HG02840 (cell line): ENCODE measurements at regions not wholly inside any gene's neighbourhood (a gene's known extent, or its start where the extent isn't known, plus 50 kb on each side); places are given as distances from the start of the nearest gene placed in this dataset.

Experiments
- ATAC-seq: cut with Tn5 transposase; IDR thresholded peaks from one replicate; pipeline ENCODE4 v1.9.1; 2021; ENCODE audit warnings: mild to moderate bottlenecking, moderate library complexity, moderate number of reproducible peaks; ENCODE audit not compliant: unreplicated experiment, low FRiP score

DNA sequence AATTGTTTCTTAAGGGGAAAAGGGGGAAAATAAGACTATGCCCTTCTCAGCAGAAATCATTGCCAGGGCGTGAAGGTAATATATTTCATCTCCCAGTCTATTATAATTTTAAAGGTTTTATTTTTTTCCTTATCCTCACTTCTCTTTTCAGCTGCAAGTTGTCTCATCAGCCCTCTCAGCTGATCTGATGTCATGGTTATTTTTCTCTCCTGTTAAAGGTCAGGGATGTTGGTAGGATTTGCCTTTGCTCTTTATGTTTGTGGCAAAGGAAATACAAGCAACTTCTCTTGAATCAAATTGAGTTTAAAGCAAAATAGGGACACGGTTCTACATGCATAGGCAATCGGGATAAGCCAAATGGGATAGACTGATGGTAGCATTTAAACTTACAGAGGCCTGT is 946.9 kb downstream of the SORCS1 start:
- ATAC-seq, result no peak

DNA sequence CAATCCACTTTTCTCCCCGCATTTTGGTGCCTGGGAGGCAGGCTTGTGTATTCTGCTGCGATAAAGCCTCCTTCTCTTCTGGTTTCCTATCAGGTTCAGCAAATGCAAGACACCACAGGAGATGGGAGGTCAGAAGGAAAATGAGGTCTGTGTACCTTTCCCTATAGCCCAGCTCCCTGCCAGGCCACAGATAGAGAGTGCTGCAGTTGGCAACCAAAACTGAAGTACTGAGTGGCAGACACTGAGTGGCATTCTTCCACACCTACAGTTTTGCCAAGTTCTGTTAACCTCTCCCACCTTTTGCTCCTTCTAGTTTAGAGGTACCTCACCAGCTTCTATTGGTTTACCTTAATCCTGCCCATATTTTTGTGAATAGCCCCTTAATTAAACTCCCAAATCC is 948.4 kb downstream of the SORCS1 start:
- no peak for ATAC-seq

DNA sequence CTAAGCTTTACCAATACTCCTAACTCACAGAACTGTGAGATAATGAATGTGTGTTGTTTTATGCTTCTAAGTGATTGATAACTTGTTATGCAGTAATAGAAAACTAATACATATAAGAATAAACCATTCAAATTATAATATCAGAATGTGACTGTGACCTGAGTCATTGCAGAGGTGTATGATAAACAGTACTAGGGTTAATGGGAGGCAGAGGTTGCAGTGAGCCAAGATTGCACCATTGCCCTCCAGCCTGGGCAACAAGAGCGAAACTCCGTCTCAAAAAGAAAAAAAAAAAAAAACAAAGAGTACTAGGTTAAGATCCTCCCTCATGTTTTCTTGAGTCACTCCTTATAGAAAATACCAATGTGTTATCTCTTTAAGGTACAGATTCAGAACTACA is 950.3 kb downstream of the SORCS1 start:
- no peak for ATAC-seq

DNA sequence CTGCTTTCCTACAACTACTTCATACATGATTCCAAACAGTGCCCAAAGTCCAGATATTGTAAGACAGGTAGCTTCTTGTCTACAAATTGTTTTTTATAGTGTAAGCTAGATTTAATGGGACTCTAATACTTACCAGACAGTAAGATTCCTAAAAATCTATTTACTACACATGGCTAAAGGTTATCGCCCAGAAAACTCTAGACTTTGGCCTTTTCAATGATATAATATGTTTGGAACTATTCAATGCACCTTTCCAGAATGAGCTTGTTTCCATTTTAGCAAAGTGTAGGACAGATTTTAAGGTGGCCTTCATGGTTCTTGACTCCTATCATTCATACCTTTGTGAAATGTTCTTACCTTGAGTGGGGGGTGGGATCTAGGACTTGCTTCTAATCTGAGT is 951.0 kb downstream of the SORCS1 start:
- ATAC-seq, result no peak

DNA sequence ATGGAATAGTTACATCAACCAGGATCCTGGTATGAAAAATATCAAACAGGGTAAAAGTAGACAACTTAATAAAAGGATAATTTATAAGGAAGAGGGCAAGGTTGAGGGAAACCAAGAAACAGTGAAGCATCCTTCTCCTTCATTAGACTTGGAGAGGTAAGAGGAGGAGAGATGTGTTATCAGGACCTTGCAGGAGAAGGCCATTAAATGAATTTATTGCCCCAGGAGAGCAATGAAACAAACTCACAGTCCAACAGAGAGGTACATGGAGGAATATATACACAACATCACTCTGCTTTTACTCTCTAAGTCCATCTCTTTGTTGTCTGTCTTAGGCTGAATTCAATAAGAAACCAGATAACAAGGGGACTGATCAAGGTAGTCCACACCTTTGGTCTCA is 966.2 kb downstream of the SORCS1 start:
- no peak for ATAC-seq

DNA sequence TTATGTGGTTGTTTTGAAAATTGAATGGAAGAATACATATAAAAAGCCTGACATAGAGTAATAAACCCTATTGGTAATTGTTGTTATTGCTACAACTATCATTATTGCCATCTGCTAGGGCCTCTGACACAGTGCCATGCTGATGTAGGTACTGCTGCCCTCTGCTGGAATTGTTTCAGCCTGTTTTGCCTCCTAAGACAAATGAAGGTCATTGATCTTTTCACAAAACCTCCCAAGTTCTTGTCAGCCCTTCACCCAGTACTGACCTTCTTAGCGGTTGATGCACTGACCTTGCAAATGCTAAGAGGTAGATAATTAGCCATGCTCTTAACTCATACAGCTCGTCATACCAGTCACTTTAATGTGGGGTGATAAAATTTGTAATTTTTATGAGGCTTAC is 975.2 kb downstream of the SORCS1 start:
- ATAC-seq, result no peak

DNA sequence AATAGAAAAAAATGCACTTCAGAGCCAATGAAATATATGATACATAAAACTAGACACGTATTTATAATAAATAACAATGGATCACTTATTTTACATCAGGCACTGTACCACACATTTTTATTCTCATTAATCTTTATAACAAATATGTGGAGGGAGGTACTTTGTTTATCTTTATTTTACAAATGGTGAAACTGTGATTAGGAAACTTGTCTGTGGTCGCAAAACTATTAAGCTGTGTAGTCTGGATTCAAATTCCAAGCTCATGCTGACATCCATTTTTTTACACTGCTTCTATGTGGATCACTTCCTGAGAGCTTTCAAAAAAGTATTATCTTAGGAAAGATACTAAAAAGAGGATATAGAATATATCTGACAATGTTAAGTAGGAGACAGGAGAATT is 978.6 kb downstream of the SORCS1 start:
- ATAC-seq, result no peak

DNA sequence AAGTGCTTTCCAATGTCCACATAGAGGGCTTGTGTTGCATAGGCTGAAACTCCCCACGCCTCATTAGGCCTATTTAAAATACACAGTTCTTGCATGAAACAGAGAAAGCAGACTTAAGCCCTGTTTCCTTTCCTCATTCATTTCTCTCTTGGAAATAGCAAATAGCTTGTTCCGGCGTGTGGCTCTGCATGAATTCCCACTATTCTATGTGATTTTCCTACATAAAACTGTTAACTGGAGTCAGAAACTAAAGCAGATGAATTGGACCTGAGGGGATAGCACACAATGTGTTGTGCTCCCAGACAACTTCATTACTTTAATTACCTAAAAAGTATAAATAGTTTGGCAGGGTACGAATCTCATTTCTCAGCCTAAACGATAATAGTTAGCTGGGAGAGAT is 981.5 kb downstream of the SORCS1 start:
- no peak for ATAC-seq

DNA sequence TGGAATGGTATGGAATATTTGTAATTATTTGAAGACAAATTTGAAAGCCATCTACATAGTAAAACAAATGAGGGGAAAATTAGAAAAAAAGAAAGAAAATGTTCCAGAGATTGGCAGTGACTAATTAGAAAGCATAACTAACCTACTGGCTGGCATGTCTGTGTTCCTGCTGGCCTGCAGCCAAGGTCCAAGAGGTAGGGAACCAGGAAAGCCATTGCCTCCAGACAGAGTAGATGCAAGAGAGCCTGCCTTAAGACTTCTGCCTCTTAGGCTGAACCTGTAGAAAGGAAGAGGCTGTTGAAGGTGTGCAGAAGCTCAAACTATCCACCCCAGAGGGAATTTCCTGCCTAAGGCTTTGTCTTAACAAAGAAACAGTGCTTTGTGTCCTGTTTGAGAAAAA is 982.0 kb downstream of the SORCS1 start:
- no peak for ATAC-seq

DNA sequence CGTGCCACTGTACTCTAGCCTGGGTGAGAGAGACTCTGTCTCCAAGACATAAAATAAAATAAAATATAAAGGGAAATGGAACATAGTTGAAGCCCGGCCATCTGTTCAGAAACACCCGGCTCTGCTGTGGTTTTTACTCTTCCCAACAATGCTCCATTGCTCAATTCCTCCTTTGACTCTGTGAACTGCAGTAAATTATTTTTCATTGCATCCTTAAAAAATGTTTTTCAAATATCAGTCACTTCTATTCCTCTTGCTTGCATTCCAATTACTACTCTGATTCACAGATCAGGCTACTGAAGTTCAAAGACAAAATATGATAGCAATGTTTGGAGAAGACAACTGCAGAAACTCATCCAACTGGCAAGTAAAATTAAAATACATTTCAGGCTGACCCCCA is 983.0 kb downstream of the SORCS1 start:
- no peak for ATAC-seq

DNA sequence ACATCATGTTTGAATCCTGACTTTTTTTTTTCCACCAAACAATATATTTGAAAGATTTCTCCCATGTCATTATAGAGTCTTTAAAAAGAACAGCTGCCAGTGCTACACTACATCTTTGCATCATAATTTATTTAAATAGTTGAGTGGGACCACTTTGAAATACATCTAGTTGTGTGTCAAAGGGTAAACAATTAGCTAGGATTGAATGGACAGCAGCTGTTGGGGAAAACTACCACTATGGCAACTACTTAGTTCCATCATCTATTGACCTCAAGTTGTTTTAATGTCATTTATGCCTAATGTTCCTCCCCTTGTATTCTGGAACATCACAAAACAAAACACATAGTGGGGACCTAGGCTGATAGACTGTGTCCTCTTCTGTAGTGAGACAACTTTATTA is 985.1 kb downstream of the SORCS1 start:
- no peak for ATAC-seq

DNA sequence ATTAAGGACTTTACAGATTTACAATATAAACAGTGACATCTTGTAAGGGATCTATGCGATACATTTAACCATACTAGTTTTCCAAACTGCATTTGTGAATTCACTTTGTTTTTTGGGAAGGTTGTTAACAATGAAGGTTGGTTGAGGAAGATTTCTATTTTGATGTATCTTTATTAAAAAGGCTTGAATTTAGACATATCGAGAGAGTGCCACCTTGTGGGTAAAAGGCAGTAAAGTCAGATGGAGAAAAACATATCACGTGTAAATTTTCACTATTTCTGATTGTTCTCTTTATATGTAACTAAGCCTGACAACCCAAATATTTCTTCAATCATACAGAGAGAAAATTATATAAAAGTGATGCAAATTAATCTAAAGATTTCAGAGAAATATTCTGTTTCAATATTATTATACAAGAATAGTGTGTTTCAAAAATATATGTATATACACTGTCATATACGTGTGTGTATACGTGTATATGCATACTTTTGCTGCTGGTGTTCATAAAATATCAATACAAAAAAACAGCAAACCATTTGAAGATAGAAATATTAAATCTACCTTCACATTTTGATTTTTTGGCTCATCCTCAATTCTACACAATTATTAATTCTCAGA is 988.6 kb downstream of the SORCS1 start:
- no peak for ATAC-seq

DNA sequence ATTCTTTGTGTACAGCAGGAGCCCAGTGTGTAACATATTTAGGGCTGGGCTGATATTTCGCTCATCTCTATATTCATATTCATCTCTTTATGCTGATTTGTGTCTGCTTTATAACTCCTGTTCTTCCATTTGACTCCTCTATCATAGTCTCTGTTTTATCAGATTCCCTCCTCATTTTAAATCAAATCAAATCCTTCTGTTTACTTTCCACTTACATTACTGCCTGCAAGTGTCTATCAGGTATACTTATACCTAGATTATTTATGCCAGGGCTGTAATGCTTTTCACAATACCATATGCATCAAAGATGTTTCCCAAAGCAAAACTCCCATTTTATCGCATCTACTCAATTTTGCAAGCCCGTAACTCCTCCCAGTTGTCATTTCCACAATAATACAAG is 990.7 kb downstream of the SORCS1 start:
- ATAC-seq, result no peak

DNA sequence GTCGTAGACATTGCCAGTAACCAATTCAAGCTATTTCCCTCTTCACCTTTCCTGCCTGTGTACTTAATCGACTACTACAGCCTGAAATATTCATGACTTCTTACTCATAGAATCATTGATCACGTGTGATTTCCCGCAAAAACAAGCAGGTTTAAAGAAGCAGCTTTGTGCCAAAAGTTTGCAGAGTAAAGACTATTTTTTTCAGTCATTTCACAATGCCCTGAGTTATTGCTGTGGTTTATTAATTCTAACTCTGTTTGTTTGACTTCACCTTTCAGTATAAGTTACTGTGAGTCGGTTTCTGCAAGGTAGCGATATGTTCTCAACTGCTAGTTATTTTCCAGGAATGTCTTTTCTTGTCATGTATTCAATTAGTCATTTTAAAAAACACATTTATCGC is 995.3 kb downstream of the SORCS1 start:
- ATAC-seq, result no peak

DNA sequence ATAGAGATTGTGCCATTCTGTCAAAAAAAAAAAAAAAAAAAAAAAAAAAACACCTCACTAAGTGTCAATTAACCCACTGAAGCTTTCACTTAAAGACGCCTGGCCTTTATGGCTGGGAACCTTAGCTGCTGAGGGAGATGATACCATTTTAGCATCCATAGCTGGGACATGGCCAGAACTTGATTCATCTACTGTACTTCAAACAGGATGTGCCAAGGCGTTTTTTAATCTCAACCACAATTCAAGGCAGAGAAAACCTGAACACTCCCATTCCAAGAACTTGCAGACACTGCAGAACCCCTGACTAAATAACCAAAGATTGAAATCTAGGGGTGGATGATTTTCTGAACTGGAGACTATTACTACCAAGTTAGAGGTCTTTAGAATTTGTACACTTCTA is 996.6 kb downstream of the SORCS1 start:
- no peak for ATAC-seq

DNA sequence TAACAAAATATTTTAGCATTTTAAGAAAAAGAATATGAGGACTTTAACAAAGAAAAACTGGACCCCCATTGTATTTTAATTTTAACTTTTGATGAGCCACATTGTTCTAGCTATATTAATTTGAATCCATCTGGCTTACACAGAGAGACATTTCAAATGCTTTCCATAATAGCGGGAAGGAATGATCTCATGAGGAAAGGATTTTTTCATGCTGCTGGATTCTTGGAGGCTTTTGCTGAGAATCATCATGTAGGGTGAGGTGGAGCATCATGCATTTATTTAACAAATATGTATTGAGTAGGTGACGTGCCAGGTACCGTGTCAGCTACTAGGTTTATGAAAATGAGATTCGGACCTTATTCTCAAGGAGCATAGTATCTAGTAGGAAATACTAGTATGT is 1006.3 kb downstream of the SORCS1 start:
- ATAC-seq, result no peak

DNA sequence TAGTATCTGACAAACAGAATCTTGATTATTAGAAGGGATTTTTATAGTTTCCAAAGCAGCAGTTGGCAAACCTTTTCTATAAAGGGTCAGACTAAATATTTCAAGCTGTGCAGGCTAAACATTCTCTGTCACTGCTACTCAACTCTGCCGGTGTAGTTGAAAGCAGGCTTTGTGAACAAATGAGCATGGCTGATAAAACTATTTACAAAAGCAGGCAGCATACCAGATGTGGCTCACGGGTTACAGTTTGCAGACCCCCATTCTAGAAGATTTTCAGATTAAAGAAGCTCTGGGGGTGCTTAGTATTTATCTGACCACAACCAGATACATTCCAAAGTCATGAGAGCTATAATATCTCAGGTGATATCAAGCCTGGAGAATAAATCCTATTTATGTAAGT is 1017.5 kb downstream of the SORCS1 start:
- no peak for ATAC-seq

DNA sequence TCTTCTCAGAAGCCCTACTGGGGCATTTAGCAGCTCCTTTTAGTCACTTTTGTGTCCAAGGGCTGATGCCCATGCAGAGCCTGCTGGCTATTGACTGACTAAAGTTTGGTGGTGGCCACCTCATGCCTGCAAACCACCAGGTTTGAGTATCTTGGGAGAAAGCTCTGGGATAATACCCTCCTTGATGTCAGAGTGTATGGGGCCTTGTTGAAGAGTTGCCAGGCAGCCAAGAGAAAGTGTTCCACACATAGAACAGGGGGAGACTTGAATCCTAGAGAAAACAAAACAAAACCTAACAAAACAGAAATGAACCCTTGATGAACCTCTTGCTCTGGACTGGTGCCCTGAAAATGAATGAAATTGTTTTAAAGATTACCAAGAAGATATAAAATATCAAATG is 1024.6 kb downstream of the SORCS1 start:
- no peak for ATAC-seq

DNA sequence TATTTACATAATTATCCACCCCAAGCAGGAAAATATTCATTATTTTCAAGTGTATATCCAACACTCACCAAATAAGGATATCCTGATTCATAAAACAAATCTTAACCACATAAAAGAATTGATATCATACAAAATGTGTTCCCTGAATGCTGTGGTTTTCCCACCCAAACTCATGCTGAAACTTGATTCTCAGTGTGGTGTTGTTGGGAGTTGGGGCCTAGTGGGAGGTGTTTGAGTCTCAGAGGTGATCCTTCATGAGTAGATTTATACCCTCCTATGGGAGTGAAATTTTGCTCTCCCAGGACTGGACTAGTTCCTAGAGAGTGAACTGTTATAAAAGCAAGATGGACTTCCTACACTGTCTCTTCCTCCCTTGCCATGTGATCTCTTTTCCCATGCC is 1028.3 kb downstream of the SORCS1 start:
- ATAC-seq, result no peak

DNA sequence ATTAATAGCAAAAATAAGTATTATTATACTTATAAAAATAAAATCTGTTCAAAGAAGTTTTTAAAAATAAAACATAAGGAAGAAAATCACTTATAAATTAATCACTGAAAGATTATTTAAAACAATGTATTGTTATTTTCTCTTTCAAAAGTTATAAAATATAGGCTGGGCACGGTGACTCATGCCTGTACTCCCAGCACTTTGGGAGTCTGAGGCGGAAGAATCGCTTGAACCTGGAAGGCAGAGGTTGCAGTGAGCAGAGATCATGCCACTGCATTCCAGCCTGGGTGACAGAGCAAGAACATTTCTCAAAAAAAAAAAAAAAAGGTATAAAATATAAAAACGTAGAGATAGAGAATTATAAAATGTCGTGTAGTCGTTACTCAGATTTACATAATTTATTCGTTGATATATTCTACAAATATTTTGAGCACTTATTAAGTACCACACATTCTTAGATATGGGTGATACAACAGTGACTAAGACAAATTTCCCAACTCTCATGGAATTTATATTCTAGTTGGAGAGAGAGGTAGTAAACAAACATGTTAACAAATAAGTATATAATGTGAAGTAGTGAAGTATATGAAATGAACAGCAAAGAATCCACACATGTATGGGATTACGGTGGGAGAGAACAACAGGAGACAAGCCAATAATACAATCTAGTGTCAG is 1030.0 kb downstream of the SORCS1 start:
- no peak for ATAC-seq

DNA sequence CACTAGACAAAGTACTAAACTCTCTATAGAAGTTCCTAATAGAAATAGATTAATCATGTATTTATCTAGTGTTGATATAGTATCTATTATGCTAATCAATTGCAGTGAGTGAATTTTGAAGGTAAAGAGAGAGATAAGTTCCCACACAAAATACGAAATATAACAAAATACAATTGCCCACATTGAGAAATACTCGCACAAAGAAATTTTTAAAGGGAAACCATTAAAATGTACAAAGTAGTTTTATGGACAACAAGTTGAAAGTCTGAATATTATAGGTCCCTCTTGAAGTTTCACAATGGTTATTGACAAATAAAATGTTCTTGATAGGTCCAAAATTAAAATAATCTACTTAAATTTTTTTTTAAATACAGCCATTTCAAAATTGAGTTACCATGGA is 1031.1 kb downstream of the SORCS1 start:
- no peak for ATAC-seq

DNA sequence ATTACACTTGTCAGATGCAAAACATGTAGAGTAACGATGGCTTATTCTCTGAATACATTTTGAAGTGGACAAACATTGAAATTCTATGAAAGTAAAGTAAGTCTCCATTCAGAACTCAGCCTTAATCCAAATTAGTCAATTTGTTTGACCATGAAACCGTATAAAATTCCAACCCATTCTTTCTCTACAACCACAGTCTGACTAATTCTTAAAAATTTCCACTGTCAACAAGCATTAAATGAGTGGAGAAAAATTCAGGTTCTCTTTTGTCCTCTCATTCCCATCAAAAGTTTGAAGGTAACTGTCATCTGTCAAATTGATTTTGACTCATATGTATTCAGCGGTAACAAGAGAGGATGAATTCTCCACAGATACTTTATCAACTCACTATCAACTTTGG is 1031.5 kb downstream of the SORCS1 start:
- no peak for ATAC-seq
